ENCODE measurements at regions not wholly inside any gene's neighbourhood (a gene's known extent, or its start where the extent isn't known, plus 50 kb on each side); places are given as distances from the start of the nearest gene placed in this dataset.

- Mint-ChIP-seq H3K4me1 (ENCODE audit: low read depth) (peaks cover 90% of the 10 kb centered on the region), H3K4me3 (peak overlapping the region; percentile 30), H3K9me3 (no peaks in the 10 kb centered on the region), H3K36me3 (ENCODE audit: insufficient read depth) (peaks cover 3% of the 10 kb centered on the region), H3K27me3 (ENCODE audit: low read depth) (no peaks in the 10 kb centered on the region)
- peak; percentile 12 to 16 for ATAC-seq
- no peak for DNase-seq
These were observed 273.5 kb upstream of the PTGER4 start for GRCh38 chr5:40405996-40406740.

- peaks cover 3% of the 10 kb centered on the region for H3K36me3 Mint-ChIP-seq (ENCODE audit: insufficient read depth)
- DNase-seq (no peak), ATAC-seq (no peak)
- no peak overlapping the region for H3K4me3 Mint-ChIP-seq
- peaks cover 87% of the 10 kb centered on the region for H3K4me1 Mint-ChIP-seq (ENCODE audit: low read depth)
- H3K9me3 Mint-ChIP-seq, result no peaks in the 10 kb centered on the region
- H3K27me3 Mint-ChIP-seq (ENCODE audit: low read depth), result no peaks in the 10 kb centered on the region
These were observed 274.5 kb upstream of the PTGER4 start for GRCh38 chr5:40405230-40405629.

DNA sequence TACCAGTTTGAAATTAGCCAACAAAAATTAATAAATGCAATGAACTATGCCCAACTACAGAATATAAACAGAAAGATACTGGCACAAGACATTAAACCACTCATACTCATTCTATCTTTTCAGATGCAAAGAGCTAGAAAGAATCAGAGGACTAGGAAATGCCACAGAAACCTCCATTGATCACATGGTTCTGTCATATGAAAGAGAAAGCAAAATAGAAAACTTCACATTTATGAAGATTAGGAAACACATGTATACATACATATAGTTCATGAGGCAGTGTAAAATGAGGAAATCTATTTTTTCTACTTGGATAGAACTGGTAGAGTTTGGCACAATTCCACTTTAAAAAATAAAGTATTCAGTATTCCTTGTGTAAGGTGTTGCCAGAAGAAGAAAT, 275.1 kb upstream of the PTGER4 start:
- peak; percentile 33 to 45 for ATAC-seq
- no peaks in the 10 kb centered on the region for H3K27me3 Mint-ChIP-seq (ENCODE audit: low read depth)
- peaks cover 84% of the 10 kb centered on the region for H3K4me1 Mint-ChIP-seq (ENCODE audit: low read depth)
- H3K4me3 Mint-ChIP-seq, result peak overlapping the region; percentile 22
- peaks cover 3% of the 10 kb centered on the region for H3K36me3 Mint-ChIP-seq (ENCODE audit: insufficient read depth)
- H3K9me3 Mint-ChIP-seq, result no peaks in the 10 kb centered on the region
- no peak for DNase-seq

GRCh38 chr5:40402007-40402364, 277.7 kb upstream of the PTGER4 start:
- DNase-seq (peak; percentile 44), ATAC-seq (peak; percentile 55 to 65)
- Mint-ChIP-seq H3K9me3 (no peaks in the 10 kb centered on the region), H3K4me3 (peak overlapping the region; percentile 34), H3K36me3 (ENCODE audit: insufficient read depth) (peaks cover 3% of the 10 kb centered on the region), H3K4me1 (ENCODE audit: low read depth) (peaks cover 71% of the 10 kb centered on the region), H3K27me3 (ENCODE audit: low read depth) (no peaks in the 10 kb centered on the region)

- peak overlapping the region; percentile 5 for H3K4me3 Mint-ChIP-seq
- DNase-seq, result no peak
- ATAC-seq, result peak; percentile 47 to 51
- no peaks in the 10 kb centered on the region for H3K9me3 Mint-ChIP-seq
- H3K4me1 Mint-ChIP-seq (ENCODE audit: low read depth), result peaks cover 68% of the 10 kb centered on the region
- H3K36me3 Mint-ChIP-seq (ENCODE audit: insufficient read depth), result peaks cover 3% of the 10 kb centered on the region
- no peaks in the 10 kb centered on the region for H3K27me3 Mint-ChIP-seq (ENCODE audit: low read depth)
These were observed 278.3 kb upstream of the PTGER4 start for GRCh38 chr5:40401284-40402006.

DNA sequence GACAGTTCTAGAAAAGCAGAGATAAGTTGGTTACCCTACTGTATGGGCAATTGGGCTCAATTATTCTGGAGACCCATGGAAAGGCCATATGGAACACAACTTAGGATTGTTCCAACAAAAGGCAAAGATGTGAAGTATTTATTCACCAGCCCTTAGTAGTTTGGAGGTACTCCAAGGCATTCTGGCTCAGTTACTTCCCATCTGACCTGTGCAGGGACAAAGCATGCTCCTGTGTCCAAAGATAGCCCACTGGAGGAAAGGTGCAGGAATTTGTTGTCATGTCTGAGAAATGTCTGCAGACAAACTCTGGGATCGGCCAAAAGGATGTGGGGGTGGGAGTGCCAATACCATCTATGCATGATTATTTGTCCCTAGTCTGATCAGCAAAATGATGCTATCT, 279.5 kb upstream of the PTGER4 start:
- Mint-ChIP-seq H3K4me1 (ENCODE audit: low read depth) (peaks cover 56% of the 10 kb centered on the region), H3K27me3 (ENCODE audit: low read depth) (no peaks in the 10 kb centered on the region), H3K9me3 (no peaks in the 10 kb centered on the region), H3K4me3 (no peak overlapping the region), H3K36me3 (ENCODE audit: insufficient read depth) (peaks cover 3% of the 10 kb centered on the region)
- ATAC-seq (no peak), DNase-seq (no peak)

GRCh38 chr5:40399349-40399748, 280.4 kb upstream of the PTGER4 start:
- Mint-ChIP-seq H3K4me1 (ENCODE audit: low read depth) (peaks cover 48% of the 10 kb centered on the region), H3K36me3 (ENCODE audit: insufficient read depth) (peaks cover 3% of the 10 kb centered on the region), H3K9me3 (no peaks in the 10 kb centered on the region), H3K27me3 (ENCODE audit: low read depth) (no peaks in the 10 kb centered on the region), H3K4me3 (no peak overlapping the region)
- DNase-seq, result no peak
- no peak for ATAC-seq

DNA sequence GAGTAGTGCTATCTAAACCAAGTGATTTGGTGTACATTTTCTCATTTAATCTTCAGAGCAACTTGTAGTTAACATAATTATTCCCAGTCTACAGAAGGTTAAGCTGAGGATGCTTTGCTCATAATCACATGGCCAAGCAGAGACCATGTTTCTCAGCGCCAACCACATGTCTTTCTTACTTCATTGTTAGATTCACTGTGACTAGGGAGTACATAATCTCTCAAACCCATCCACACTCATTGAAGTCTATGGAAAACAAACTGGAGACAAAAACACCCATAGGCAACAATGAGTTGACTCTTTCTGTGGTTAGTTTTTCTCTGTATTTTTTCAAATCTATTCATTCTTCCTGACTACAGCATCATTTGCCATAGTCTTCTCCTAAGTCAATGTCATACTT, 281.7 kb upstream of the PTGER4 start:
- no peaks in the 10 kb centered on the region for H3K36me3 Mint-ChIP-seq (ENCODE audit: insufficient read depth)
- no peaks in the 10 kb centered on the region for H3K27me3 Mint-ChIP-seq (ENCODE audit: low read depth)
- H3K4me1 Mint-ChIP-seq (ENCODE audit: low read depth), result peaks cover 37% of the 10 kb centered on the region
- no peaks in the 10 kb centered on the region for H3K9me3 Mint-ChIP-seq
- DNase-seq (no peak), ATAC-seq (peak; percentile 22 to 29)
- H3K4me3 Mint-ChIP-seq, result no peak overlapping the region

GRCh38 chr5:40397091-40397490, 282.6 kb upstream of the PTGER4 start:
- no peaks in the 10 kb centered on the region for H3K9me3 Mint-ChIP-seq
- ATAC-seq, result no peak
- no peak overlapping the region for H3K4me3 Mint-ChIP-seq
- peaks cover 35% of the 10 kb centered on the region for H3K4me1 Mint-ChIP-seq (ENCODE audit: low read depth)
- H3K27me3 Mint-ChIP-seq (ENCODE audit: low read depth), result no peaks in the 10 kb centered on the region
- H3K36me3 Mint-ChIP-seq (ENCODE audit: insufficient read depth), result no peaks in the 10 kb centered on the region
- DNase-seq, result no peak

GRCh38 chr5:40396317-40396716, 283.4 kb upstream of the PTGER4 start:
- H3K27me3 Mint-ChIP-seq (ENCODE audit: low read depth), result no peaks in the 10 kb centered on the region
- ATAC-seq (no peak), DNase-seq (no peak)
- H3K36me3 Mint-ChIP-seq (ENCODE audit: insufficient read depth), result no peaks in the 10 kb centered on the region
- no peak overlapping the region for H3K4me3 Mint-ChIP-seq
- no peaks in the 10 kb centered on the region for H3K9me3 Mint-ChIP-seq
- peaks cover 32% of the 10 kb centered on the region for H3K4me1 Mint-ChIP-seq (ENCODE audit: low read depth)

GRCh38 chr5:40395251-40395650, 284.5 kb upstream of the PTGER4 start:
- ATAC-seq (no peak), DNase-seq (no peak)
- Mint-ChIP-seq H3K4me1 (ENCODE audit: low read depth) (peaks cover 33% of the 10 kb centered on the region), H3K36me3 (ENCODE audit: insufficient read depth) (no peaks in the 10 kb centered on the region), H3K27me3 (ENCODE audit: low read depth) (no peaks in the 10 kb centered on the region), H3K4me3 (no peak overlapping the region), H3K9me3 (no peaks in the 10 kb centered on the region)

DNA sequence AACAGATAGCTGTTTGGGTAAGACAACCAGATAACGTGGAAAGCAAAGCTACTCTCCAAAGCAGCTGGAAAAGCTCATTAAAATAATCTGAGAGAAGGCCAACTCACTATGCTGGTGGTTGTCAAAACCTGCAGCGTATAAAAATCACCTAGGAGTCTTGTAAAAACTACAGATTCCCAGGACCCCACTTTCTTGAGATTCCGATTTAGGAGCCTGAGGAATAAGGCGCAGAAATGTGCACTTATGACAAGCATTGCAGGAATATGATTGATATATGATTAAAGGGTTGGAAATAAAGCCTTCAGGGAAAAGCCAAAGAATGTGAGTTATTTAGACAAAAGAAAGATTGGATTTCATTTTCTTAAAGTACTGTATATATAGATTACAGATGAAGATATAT, 285.0 kb upstream of the PTGER4 start:
- no peak for DNase-seq
- Mint-ChIP-seq H3K36me3 (ENCODE audit: insufficient read depth) (no peaks in the 10 kb centered on the region), H3K27me3 (ENCODE audit: low read depth) (no peaks in the 10 kb centered on the region), H3K4me3 (no peak overlapping the region), H3K4me1 (ENCODE audit: low read depth) (peaks cover 36% of the 10 kb centered on the region), H3K9me3 (no peaks in the 10 kb centered on the region)
- ATAC-seq, result no peak

GRCh38 chr5:40391642-40392041, 288.1 kb upstream of the PTGER4 start:
- ATAC-seq (no peak), DNase-seq (no peak)

DNA sequence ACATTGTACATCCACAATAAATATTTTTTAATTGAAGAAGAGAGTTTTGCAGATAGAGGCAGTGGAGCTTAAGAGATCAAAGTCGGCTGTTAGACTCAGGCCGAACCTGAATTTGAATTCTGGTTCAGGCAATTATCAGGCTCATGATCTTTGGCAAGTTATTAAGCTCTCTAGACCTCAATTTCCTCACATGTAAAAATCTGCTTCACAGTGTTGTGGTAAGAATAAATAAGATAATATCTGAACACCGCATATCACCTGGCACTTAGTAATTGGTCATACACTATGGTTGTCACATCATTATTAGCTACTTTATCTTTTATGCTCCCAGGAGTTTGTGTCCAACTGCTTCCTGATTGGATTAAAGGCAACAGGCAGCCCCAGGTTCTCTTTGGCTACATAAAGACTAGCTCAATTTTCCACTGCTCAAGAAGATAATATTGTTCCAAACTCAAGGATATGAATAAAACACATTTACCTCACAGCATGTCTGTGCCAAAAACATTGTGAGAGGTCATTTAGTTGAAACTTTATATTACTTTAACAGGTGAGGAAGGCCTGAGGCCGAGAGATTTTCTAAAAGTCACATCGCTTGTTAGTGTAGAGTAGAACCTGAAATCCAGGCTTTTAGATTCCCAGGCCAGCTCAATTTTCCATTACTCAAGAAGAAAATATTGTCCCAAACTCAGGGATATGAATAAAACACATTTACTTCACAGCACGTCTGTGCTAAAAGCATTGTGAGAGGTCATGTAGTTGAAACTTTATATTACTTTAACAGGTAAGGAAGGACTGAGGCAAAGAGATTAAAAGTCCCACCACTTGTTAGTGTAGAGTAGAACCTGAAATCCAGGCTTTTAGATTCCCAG, 289.2 kb upstream of the PTGER4 start:
- no peak overlapping the region for H3K4me3 Mint-ChIP-seq
- ATAC-seq (no peak), DNase-seq (no peak)
- H3K9me3 Mint-ChIP-seq, result peaks cover 3% of the 10 kb centered on the region
- H3K4me1 Mint-ChIP-seq (ENCODE audit: low read depth), result peaks cover 52% of the 10 kb centered on the region
- H3K36me3 Mint-ChIP-seq (ENCODE audit: insufficient read depth), result no peaks in the 10 kb centered on the region
- H3K27me3 Mint-ChIP-seq (ENCODE audit: low read depth), result no peaks in the 10 kb centered on the region

More at GRCh38 chr5:40391642-40392041, 288.1 kb upstream of the PTGER4 start:
- peaks cover 46% of the 10 kb centered on the region for H3K4me1 Mint-ChIP-seq (ENCODE audit: low read depth)
- H3K36me3 Mint-ChIP-seq (ENCODE audit: insufficient read depth), result no peaks in the 10 kb centered on the region
- H3K9me3 Mint-ChIP-seq, result peaks cover 3% of the 10 kb centered on the region
- H3K27me3 Mint-ChIP-seq (ENCODE audit: low read depth), result no peaks in the 10 kb centered on the region
- no peak overlapping the region for H3K4me3 Mint-ChIP-seq
